GM12891 (cell line): ENCODE measurements at regions not wholly inside any gene's neighbourhood (a gene's known extent, or its start where the extent isn't known, plus 50 kb on each side); places are given as distances from the start of the nearest gene placed in this dataset.

ENCODE experiments used
- PAX5 ChIP-seq: IDR thresholded peaks from 2 replicates; pipeline ENCODE4 v1.6.1; 2011; ENCODE audit warnings: low read length, moderate library complexity, mild to moderate bottlenecking; ENCODE audit not compliant: insufficient read depth, severe bottlenecking
- POLR2A ChIP-seq: IDR thresholded peaks from 2 replicates; pipeline ENCODE4 v1.6.1; 2011; ENCODE audit warnings: low read depth, low read length, control low read depth
- POLR2AphosphoS5 ChIP-seq: IDR thresholded peaks from 2 replicates; pipeline ENCODE4 v1.6.1; 2011; ENCODE audit warnings: low read depth, low read length, control low read depth
- POU2F2 ChIP-seq: IDR thresholded peaks from 2 replicates; pipeline ENCODE4 v1.6.1; 2011; ENCODE audit warnings: low read depth, mild to moderate bottlenecking, control low read depth, low read length, moderate library complexity
- SPI1 ChIP-seq: IDR thresholded peaks from 2 replicates; pipeline ENCODE4 v1.6.1; 2011; ENCODE audit warnings: low read depth, low read length, control low read depth
- TAF1 ChIP-seq: IDR thresholded peaks from 2 replicates; pipeline ENCODE4 v1.6.1; 2011; ENCODE audit warnings: low read depth, low read length, control low read depth

DNA sequence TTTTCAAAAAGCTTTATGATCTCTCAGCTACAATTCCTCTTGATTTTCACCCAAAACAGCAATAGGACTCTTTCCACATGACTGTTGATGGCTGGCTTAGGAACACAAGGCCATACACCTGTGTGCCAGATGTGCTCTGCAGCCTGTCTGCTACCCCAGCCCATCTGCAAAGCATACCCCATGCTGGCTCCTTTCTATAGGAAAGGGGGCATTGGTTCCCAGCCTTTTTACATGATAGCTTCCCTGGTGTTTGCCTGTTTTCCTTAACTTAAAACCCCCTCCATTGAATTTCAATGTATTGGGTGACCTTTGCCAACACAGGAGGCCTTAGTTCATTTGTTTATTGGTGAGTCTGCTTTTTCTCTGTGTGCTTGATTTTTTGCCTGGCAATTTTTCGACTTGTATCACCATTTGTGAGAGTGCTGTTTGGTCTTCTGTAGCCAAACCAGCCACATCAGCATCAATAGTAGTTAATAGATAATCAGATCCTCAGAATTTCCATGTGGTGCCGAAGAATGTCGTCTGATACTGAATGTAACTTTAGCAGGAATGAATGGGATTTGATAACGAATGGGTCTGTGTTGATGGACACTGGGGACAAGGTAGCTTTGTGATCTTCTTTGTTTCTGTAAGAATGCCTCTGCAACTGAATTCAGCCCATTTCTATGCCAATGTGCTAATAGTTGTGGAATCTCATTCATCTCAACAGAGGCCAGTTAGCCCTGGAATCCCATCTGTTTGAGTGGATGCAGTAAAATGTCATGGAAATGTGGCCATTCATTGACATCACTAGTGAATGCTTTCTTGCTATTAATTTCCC is 272.2 kb upstream of the RARB start:
- no peak for TF ChIP-seq SPI1
- TF ChIP-seq POLR2A: no peak
- TF ChIP-seq PAX5: no peak
- TF ChIP-seq POLR2AphosphoS5: no peak
- no peak for TF ChIP-seq TAF1
- no peak for TF ChIP-seq POU2F2
